ENCODE measurements at regions not wholly inside any gene's neighbourhood (a gene's known extent, or its start where the extent isn't known, plus 50 kb on each side); places are given as distances from the start of the nearest gene placed in this dataset.

DNA sequence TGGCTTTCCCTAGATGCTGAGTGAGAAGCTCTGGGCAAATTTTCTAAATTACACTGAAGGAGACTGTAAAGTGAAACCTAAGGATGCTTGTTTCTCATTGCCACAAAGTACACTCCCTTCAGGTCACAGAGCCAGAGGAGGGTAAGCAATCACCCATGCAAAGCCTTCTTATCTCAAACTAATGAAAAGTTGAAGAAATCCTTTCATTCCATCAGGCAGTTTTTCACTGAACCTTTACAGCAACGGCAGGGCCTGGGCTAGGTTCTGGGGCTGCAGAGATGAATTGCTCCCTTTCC lies 106.2 kb downstream of the RASSF10 start (continued):
- no peak for TF ChIP-seq CEBPG (CRISPR knock-in tag; IDR thresholded peaks at IDR 0.05)
- no peak for TF ChIP-seq CEBPG (tag; conservative IDR thresholded peaks at IDR 0.05 in 1 of 2, IDR thresholded peaks at IDR 0.05 in 1 of 2)
- TF ChIP-seq ZNF586 (CRISPR knock-in tag; conservative IDR thresholded peaks at IDR 0.05) = no peak
- TF ChIP-seq BHLHE40 (IDR thresholded peaks at IDR 0.05; ENCODE audit: low read length) = no peak
- no peak for TF ChIP-seq GTF2A2 (tag; IDR thresholded peaks at IDR 0.05)
- no peak for TF ChIP-seq STAT5B (CRISPR knock-in tag; IDR thresholded peaks at IDR 0.05)
- no peak for TF ChIP-seq SMAD2 (IDR thresholded peaks at IDR 0.05; ENCODE audit: low read depth, low read length)
- no peak for TF ChIP-seq FOSL1 (tag; conservative IDR thresholded peaks at IDR 0.05)

GRCh38 chr11:13116491-13116890 lies 107.4 kb downstream of the RASSF10 start:
- 53% methylated on average over 2 of the region's 2 CpGs for WGBS (ENCODE audit: insufficient coverage, low coverage, missing lambda C conversion rate)
- FAIRE-seq (no peak), DNase-seq (ENCODE audit: extremely low read depth in 1 of 4, low spot score in 3 of 4) (no peak), ATAC-seq (no peak)
- ChIA-PET POLR2A (interaction anchor here (1.7 kb wide), 1 partner anchor 11 kb away, joined by 4 read pairs; no protein-coding TSS in a partner anchor), CTCF (ENCODE audit: low intra/inter-chr PET ratio) (no interaction called here)
- Histone ChIP-seq H3K36me3 (ENCODE audit: control insufficient read depth, insufficient read depth, low read length) (no peaks in the 10 kb centered on the region), H3K79me2 (ENCODE audit: control insufficient read depth, insufficient read depth, low read length) (no peaks in the 10 kb centered on the region), H3K4me1 (replicated peaks in 1 of 2; ENCODE audit: control insufficient read depth in 2 of 2, insufficient read depth in 2 of 2, low read length in 2 of 2) (peaks cover 6 to 11% of the 10 kb centered on the region in 2 experiments; a peak in 4 of 5 replicates), H3K4me2 (ENCODE audit: insufficient read depth, low read length) (no peak overlapping the region), H3K4me3 (no peak overlapping the region), H3K9me1 (ENCODE audit: control insufficient read depth, insufficient read depth, low read length) (no peaks in the 10 kb centered on the region), H4K20me1 (replicated peaks; ENCODE audit: control insufficient read depth, insufficient read depth, low read length) (no peaks in the 10 kb centered on the region), H3K9me3 (replicated peaks; ENCODE audit: control insufficient read depth, insufficient read depth, low read depth, low read length) (no peaks in the 10 kb centered on the region), H3K27ac (ENCODE audit: extremely low read depth, low read depth, low read length) (no peak overlapping the region), H3K9ac (ENCODE audit: insufficient read depth in 1 of 2, low read depth in 2 of 2, low read length in 2 of 2) (no peak overlapping the region), H2AFZ (ENCODE audit: low read depth, low read length) (no peak overlapping the region), H3K27me3 (ENCODE audit: control insufficient read depth in 2 of 2, insufficient read depth in 2 of 2, low read length in 2 of 2) (peaks cover 0 to 6% of the 10 kb centered on the region in 2 experiments; a peak in 1 of 5 replicates)
- no TSS peak for BruUV-seq (replicated peaks)
- intact Hi-C loops (cut with micrococcal nuclease) (no loop called here), in situ Hi-C loops (cut with MboI) (loop anchor here (10.0 kb wide), 1 partner anchor 122 kb away; no protein-coding TSS in a partner anchor)
- TF ChIP-seq XRCC5 (IDR thresholded peaks at IDR 0.05; ENCODE audit: low read depth, low read length) = no peak
- no peak for TF ChIP-seq HNRNPUL1 (IDR thresholded peaks at IDR 0.05; ENCODE audit: low read length)
- no peak for TF ChIP-seq THRAP3 (IDR thresholded peaks at IDR 0.05; ENCODE audit: borderline replicate concordance)
- TF ChIP-seq ZNF41 (CRISPR knock-in tag; conservative IDR thresholded peaks at IDR 0.05) = no peak
- no peak for TF ChIP-seq ELK1 (CRISPR knock-in tag; IDR thresholded peaks at IDR 0.05)
- TF ChIP-seq LCOR (CRISPR knock-in tag; IDR thresholded peaks at IDR 0.05) = no peak
- TF ChIP-seq ZNF395 (CRISPR knock-in tag; IDR thresholded peaks at IDR 0.05) = no peak
- no peak for TF ChIP-seq MCM3 (IDR thresholded peaks at IDR 0.05)
- no peak for TF ChIP-seq MAZ (CRISPR knock-in tag; conservative IDR thresholded peaks at IDR 0.05 in 1 of 2, IDR thresholded peaks at IDR 0.05 in 1 of 2)
- TF ChIP-seq THRA (IDR thresholded peaks at IDR 0.05) = no peak
- no peak for TF ChIP-seq CAMTA2 (CRISPR knock-in tag; conservative IDR thresholded peaks at IDR 0.05)
- no peak for TF ChIP-seq SRSF1 (IDR thresholded peaks at IDR 0.05; ENCODE audit: low read depth, low read length)
- TF ChIP-seq TCF15 (CRISPR knock-in tag; IDR thresholded peaks at IDR 0.05) = no peak
